Liver (tissue), 8 donors: ENCODE measurements at regions not wholly inside any gene's neighbourhood (a gene's known extent, or its start where the extent isn't known, plus 50 kb on each side); places are given as distances from the start of the nearest gene placed in this dataset.

Source experiments
- DNase-seq: peaks from one replicate; pipeline ENCODE4 v3.0.0-alpha.2; 2017; ENCODE audit warnings: low spot score
- H3K27ac ChIP-seq, 2 donors: one replicate each; pipeline ENCODE4 v1.7.0; 2013; ENCODE audit warnings: inconsistent platforms in 2 of 2, low read length in 2 of 2, control low read depth in 1 of 2, low read depth in 1 of 2, mild to moderate bottlenecking in 1 of 2
- H3K27me3 ChIP-seq, 4 donors: one replicate each; pipeline versions ENCODE4 v1.6.1 to v1.7.0; 2013; ENCODE audit warnings: low read length in 3 of 4, inconsistent platforms in 1 of 4, mild to moderate bottlenecking in 1 of 4, moderate library complexity in 1 of 4; ENCODE audit not compliant: control insufficient read depth in 4 of 4, insufficient read depth in 4 of 4
- H3K36me3 ChIP-seq, 4 donors: one replicate each; pipeline versions ENCODE4 v1.6.1 to v1.7.0; 2013; ENCODE audit warnings: low read length in 3 of 4, mild to moderate bottlenecking in 3 of 4, low read depth in 1 of 4, moderate library complexity in 1 of 4; ENCODE audit not compliant: control insufficient read depth in 4 of 4, insufficient read depth in 3 of 4
- H3K4me1 ChIP-seq, 4 donors: one replicate each; pipeline versions ENCODE4 v1.6.1 to v1.7.0; 2013; ENCODE audit warnings: low read length in 3 of 4, mild to moderate bottlenecking in 3 of 4, moderate library complexity in 1 of 4; ENCODE audit not compliant: control insufficient read depth in 4 of 4, insufficient read depth in 4 of 4
- H3K4me3 ChIP-seq, 3 donors: one replicate each; pipeline versions ENCODE4 v1.6.1 to v1.7.0; 2013; ENCODE audit warnings: low read length in 3 of 3, control low read depth in 1 of 3, low read depth in 1 of 3, mild to moderate bottlenecking in 1 of 3
- H3K9ac ChIP-seq, 2 donors: one replicate each; pipeline ENCODE4 v1.7.0; 2013; ENCODE audit warnings: low read length in 2 of 2, mild to moderate bottlenecking in 2 of 2, moderate library complexity in 2 of 2, control low read depth in 1 of 2, low read depth in 1 of 2
- H3K9me3 ChIP-seq, 4 donors: one replicate each; pipeline versions ENCODE4 v1.6.1 to v1.7.0; 2013; ENCODE audit warnings: low read length in 3 of 4; ENCODE audit not compliant: control insufficient read depth in 4 of 4
- ATF3 ChIP-seq: IDR thresholded peaks from 2 replicates; pipeline ENCODE4 v1.6.1; 2016; ENCODE audit warnings: antibody characterized with exemption
- CTCF ChIP-seq: fragments of 150-350 bp; IDR thresholded peaks from 2 replicates; pipeline ENCODE4 v1.5.1; 2017; ENCODE audit warnings: improper control_type of control experiment, low read depth, low read length; ENCODE audit not compliant: missing input control
- EGR1 ChIP-seq, 2 donors: IDR thresholded peaks; 2 replicates each; pipeline ENCODE4 v1.6.1; 2016 to 2018; ENCODE audit warnings: antibody characterized with exemption in 2 of 2, low read depth in 2 of 2
- FOXA1 ChIP-seq: IDR thresholded peaks from 2 replicates; pipeline ENCODE4 v1.6.1; 2016; ENCODE audit warnings: antibody characterized with exemption
- FOXA2 ChIP-seq: IDR thresholded peaks from 2 replicates; pipeline ENCODE4 v1.6.1; 2016; ENCODE audit warnings: antibody characterized with exemption
- GABPA ChIP-seq, 2 donors: IDR thresholded peaks in 1 of 2; conservative IDR thresholded peaks in 1 of 2; 2 replicates each; pipeline ENCODE4 v1.6.1; 2016; ENCODE audit warnings: antibody characterized with exemption in 2 of 2, mild to moderate bottlenecking in 1 of 2, moderate library complexity in 1 of 2
- HNF4A ChIP-seq, 2 donors: conservative IDR thresholded peaks; 2 replicates each; pipeline ENCODE4 v1.6.1; 2016; ENCODE audit warnings: antibody characterized with exemption in 2 of 2, mild to moderate bottlenecking in 2 of 2
- HNF4G ChIP-seq: IDR thresholded peaks from 2 replicates; pipeline ENCODE4 v1.6.1; 2016; ENCODE audit warnings: antibody characterized with exemption
- JUND ChIP-seq, 2 donors: IDR thresholded peaks; 2 replicates each; pipeline ENCODE4 v1.6.1; 2016; ENCODE audit warnings: antibody characterized with exemption in 2 of 2
- NR2F2 ChIP-seq: IDR thresholded peaks from 2 replicates; pipeline ENCODE4 v1.6.1; 2016; ENCODE audit warnings: antibody characterized with exemption
- RAD21 ChIP-seq, 2 donors: IDR thresholded peaks; 2 replicates each; pipeline ENCODE4 v1.6.1; 2016; ENCODE audit warnings: antibody characterized with exemption in 2 of 2, mild to moderate bottlenecking in 2 of 2
- REST ChIP-seq: IDR thresholded peaks from 2 replicates; pipeline ENCODE4 v1.6.1; 2016; ENCODE audit warnings: antibody characterized with exemption, mild to moderate bottlenecking
- RXRA ChIP-seq, 2 donors: IDR thresholded peaks; 2 replicates each; pipeline ENCODE4 v1.6.1; 2017 to 2018; ENCODE audit warnings: antibody characterized with exemption in 2 of 2, mild to moderate bottlenecking in 1 of 2
- TAF1 ChIP-seq: conservative IDR thresholded peaks from 2 replicates; pipeline ENCODE4 v1.6.1; 2016; ENCODE audit warnings: antibody characterized with exemption, mild to moderate bottlenecking
- YY1 ChIP-seq: IDR thresholded peaks from 2 replicates; pipeline ENCODE4 v1.6.1; 2016; ENCODE audit warnings: antibody characterized with exemption, mild to moderate bottlenecking
- ZBTB33 ChIP-seq: IDR thresholded peaks from 2 replicates; pipeline ENCODE4 v1.6.1; 2016; ENCODE audit warnings: antibody characterized with exemption
- WGBS: extraction: QIAGEN DNeasy Blood & Tissue Kit; methylation state at CpG from one replicate; pipeline ENCODE4 v1.1.7; 2013; 5-methylcytosine and 5-hydroxymethylcytosine counted together
- donor health status: healthy.
- donor health status: healthy.
- donor health status: healthy.
- donor health status: healthy.
- donor health status: healthy.

GRCh38 chr14:66378712-66379505, 107.3 kb upstream of the CCDC196 start:
- Histone ChIP-seq H3K4me3 (no peak overlapping the region), H3K9me3 (no peaks in the 10 kb centered on the region), H3K36me3 (no peaks in the 10 kb centered on the region), H3K4me1 (peaks cover 3 to 13% (median 10%) of the 10 kb centered on the region in 4 donors), H3K9ac (no peak overlapping the region), H3K27ac (no peak overlapping the region), H3K27me3 (no peaks in the 10 kb centered on the region)
- no peak for TF ChIP-seq NR2F2
- no peak for TF ChIP-seq ZBTB33
- TF ChIP-seq ATF3, result peak; percentile 22
- TF ChIP-seq JUND (IDR thresholded peaks at IDR 0.05), result peak in 1 of 2 donors; percentile 31
- TF ChIP-seq RAD21 (IDR thresholded peaks at IDR 0.05), result peak in 1 of 2 donors; percentile 3
- peak; percentile 24 to 40 for TF ChIP-seq RXRA (IDR thresholded peaks at IDR 0.05)
- TF ChIP-seq FOXA1, result no peak
- peak; percentile 38 to 43 for TF ChIP-seq HNF4A (conservative IDR thresholded peaks at IDR 0.05)
- 70% methylated on average over 4 of the region's 4 CpGs for WGBS
- DNase-seq, result no peak

- Histone ChIP-seq H3K36me3 (no peaks in the 10 kb centered on the region), H3K4me1 (peaks cover 3 to 13% (median 10%) of the 10 kb centered on the region in 4 donors), H3K27ac (no peak overlapping the region), H3K9me3 (no peaks in the 10 kb centered on the region), H3K27me3 (no peaks in the 10 kb centered on the region), H3K4me3 (no peak overlapping the region), H3K9ac (no peak overlapping the region)
- TF ChIP-seq HNF4G (no peak), REST (no peak), RXRA (IDR thresholded peaks at IDR 0.05) (no peak), CTCF (no peak), NR2F2 (no peak), JUND (IDR thresholded peaks at IDR 0.05) (no peak), EGR1 (IDR thresholded peaks at IDR 0.05; ENCODE audit: low read depth in 2 of 2) (no peak), FOXA1 (no peak), YY1 (no peak), ZBTB33 (no peak), GABPA (IDR thresholded peaks at IDR 0.05 in 1 of 2, conservative IDR thresholded peaks at IDR 0.05 in 1 of 2) (no peak), FOXA2 (no peak), TAF1 (no peak)
- no peak for DNase-seq
- 66% methylated on average over 1 of the region's 1 CpG for WGBS
Observed at GRCh38 chr14:66380143-66380542, 106.0 kb upstream of the CCDC196 start.
